ENCODE measurements at regions not wholly inside any gene's neighbourhood (a gene's known extent, or its start where the extent isn't known, plus 50 kb on each side); places are given as distances from the start of the nearest gene placed in this dataset.

DNA sequence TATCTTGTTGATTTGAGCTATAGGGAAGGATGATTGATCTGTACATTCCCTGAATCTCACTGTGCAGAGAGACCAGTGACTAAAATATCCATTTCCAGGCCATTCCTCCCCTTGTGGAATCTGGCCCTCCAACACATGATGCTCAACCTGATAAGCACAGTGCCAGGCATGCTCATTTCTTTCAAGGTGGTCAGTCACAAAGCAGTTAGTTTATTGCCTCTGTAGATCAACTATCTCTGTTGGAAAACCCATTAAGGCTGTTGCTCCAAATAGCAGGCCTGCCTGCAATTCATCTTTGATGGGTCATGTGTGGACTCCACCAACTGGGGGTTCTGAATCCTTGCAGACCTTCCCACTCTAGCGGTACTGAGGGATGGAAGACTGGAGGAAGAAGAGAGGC, 168.6 kb upstream of the FOXK1 start:
- DNase-seq (ENCODE audit: low read depth): no peak
- TF ChIP-seq, protein P1, sequence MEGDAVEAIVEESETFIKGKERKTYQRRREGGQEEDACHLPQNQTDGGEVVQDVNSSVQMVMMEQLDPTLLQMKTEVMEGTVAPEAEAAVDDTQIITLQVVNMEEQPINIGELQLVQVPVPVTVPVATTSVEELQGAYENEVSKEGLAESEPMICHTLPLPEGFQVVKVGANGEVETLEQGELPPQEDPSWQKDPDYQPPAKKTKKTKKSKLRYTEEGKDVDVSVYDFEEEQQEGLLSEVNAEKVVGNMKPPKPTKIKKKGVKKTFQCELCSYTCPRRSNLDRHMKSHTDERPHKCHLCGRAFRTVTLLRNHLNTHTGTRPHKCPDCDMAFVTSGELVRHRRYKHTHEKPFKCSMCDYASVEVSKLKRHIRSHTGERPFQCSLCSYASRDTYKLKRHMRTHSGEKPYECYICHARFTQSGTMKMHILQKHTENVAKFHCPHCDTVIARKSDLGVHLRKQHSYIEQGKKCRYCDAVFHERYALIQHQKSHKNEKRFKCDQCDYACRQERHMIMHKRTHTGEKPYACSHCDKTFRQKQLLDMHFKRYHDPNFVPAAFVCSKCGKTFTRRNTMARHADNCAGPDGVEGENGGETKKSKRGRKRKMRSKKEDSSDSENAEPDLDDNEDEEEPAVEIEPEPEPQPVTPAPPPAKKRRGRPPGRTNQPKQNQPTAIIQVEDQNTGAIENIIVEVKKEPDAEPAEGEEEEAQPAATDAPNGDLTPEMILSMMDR (IDR thresholded peaks at IDR 0.05; ENCODE audit: insufficient read depth, low read depth, low read length): no peak
- H3K4me3 ChIP-seq (ENCODE audit: low read depth, low read length): no peak overlapping the region

DNA sequence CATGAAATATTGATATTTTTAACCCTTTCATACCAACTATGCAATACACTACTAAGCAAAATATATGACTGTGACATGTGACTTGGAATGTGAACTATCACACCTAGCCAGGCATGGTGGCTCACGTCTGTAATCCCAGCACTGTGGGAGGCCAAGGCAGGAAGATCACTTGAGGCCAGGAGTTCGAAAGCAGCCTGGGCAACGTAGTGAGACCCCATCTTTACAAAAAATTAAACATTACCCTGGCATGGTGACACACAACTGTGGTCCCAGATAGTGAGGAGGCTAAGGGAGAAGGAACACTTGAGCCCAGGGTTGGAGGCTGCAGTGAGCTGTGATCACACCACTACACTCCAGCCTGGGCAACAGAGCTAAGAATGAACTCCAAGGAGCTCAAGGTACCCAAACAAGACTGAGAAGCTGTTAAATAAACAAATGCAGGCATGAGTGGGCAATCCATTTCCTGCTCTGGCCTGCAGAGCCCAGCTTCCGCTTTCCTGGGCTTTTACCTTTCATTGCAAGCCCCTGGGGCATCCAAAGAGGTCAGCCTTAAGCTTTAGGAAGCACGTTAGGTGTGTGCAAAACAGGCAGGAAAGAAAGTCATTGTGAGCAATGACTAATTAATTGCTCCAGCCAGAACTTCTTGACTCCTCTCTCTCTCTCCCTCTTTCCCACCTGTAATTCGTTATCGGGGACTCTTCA, 162.1 kb upstream of the FOXK1 start:
- no peak overlapping the region for H3K4me3 ChIP-seq (ENCODE audit: low read depth, low read length)
- TF ChIP-seq, protein P1 (IDR thresholded peaks at IDR 0.05; ENCODE audit: insufficient read depth, low read depth, low read length): no peak
- no peak for DNase-seq (ENCODE audit: low read depth)

DNA sequence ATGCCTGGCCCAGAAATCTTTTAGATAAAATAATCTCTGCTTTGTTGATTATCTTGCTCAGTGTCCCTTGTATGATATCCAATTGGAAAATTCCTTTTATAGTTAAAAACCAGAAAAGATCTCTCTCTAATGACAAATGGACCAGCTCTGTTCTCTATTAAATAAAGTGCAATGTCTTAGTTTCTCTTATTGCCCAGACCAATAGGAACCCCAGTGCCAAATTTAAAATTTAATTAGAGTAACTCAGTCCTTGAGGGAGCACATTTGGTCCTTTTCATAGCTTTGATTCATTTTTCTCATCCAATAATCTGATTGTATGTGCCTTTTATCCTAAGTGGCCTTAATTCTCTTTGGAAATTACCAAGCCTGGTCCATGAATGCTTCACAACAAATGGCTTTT, 158.9 kb upstream of the FOXK1 start:
- TF ChIP-seq, protein P1 (IDR thresholded peaks at IDR 0.05; ENCODE audit: insufficient read depth, low read depth, low read length): no peak
- DNase-seq (ENCODE audit: low read depth): no peak
- no peak overlapping the region for H3K4me3 ChIP-seq (ENCODE audit: low read depth, low read length)

DNA sequence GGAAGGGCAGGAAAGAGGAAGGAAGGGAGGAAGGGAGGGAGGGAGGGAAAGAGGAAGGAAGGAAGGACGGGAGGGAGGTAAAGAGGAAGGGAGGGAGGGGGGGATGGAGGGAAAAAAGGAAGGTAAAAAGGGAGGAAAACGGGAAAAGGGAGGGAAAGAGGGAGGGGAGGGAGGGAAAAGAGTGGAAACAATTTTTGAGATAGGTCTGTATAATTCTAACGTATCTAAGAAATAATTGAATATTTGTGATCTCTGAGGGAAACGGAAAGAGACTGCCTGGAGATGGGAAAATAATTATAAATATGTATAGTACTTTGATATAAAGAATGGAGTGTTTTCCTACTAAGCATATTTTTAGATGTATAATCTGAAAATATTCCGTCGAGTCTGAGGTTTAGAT, 158.2 kb upstream of the FOXK1 start:
- DNase-seq (ENCODE audit: low read depth): no peak
- H3K4me3 ChIP-seq (ENCODE audit: low read depth, low read length): no peak overlapping the region
- TF ChIP-seq, protein P1 (IDR thresholded peaks at IDR 0.05; ENCODE audit: insufficient read depth, low read depth, low read length): no peak

DNA sequence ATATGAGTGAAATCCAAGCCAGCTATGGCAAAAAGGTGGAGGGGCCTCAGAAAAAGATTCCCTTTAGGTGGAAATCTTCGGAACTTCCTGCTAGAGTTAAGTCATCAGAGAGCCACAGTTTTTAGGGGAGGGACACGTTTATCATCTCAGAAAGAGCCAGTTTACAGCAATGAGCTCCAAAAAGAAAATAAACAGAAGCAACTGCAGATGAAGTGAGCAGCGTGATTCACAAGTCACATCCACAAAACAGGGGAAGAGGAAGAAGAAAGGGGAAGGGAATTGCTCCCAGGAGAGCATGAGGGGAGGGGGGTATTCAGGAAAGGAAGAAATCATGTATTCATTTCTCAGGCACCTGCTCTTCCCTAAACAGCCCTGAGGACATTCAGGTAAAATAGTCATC, 156.2 kb upstream of the FOXK1 start:
- TF ChIP-seq, protein P1 (IDR thresholded peaks at IDR 0.05; ENCODE audit: insufficient read depth, low read depth, low read length): no peak
- no peak overlapping the region for H3K4me3 ChIP-seq (ENCODE audit: low read depth, low read length)
- DNase-seq (ENCODE audit: low read depth): no peak

DNA sequence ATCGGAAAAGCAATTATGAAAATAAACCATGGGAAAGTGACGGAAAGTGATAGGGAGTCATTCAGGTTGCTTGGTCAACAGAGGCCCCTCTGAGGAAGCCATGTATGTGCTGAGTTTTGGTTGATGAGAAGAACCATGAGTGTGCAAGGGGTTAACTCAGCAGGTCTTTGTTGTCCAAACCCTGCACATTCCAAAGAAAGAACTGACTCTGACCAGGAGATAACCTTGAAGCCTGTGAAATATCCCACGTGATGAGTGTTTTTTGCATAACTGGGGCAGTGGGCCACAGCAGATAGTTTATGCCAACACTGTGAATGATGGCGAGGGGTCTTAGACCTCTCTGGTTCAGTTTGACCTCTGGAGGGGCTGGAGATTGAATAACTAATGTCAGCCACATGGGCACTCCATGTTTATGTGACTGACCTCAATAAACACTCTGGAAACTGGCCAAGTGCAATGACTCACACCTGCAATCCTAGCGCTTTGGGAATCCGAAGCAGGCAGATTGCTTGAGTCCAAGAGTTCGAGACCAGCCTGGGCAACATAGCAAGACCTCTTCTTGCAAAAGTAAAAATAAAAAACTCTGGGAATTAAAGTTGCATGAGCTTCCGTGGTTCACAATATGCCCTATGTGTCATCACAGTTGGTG, 154.0 kb upstream of the FOXK1 start:
- no peak overlapping the region for H3K4me3 ChIP-seq (ENCODE audit: low read depth, low read length)
- no peak for DNase-seq (ENCODE audit: low read depth)
- TF ChIP-seq, protein P1 (IDR thresholded peaks at IDR 0.05; ENCODE audit: insufficient read depth, low read depth, low read length): no peak
